Activated B cell treated with CpG ODN at 0.5 μM for 24 hours (primary cell): ENCODE measurements at regions not wholly inside any gene's neighbourhood (a gene's known extent, or its start where the extent isn't known, plus 50 kb on each side); places are given as distances from the start of the nearest gene placed in this dataset.

Source experiments
- ATAC-seq: fragments of 200-7000 bp; cut with Tn5 transposase; one replicate; pipeline ENCODE4 v1.10.0; 2021; ENCODE audit warnings: low read depth, mild to moderate bottlenecking, moderate library complexity
- CTCF ChIA-PET: fragments of 350-600 bp; sonication (Branson Sonifier 250); formaldehyde crosslinking; loops from one replicate; lab custom pipeline; 2021; ENCODE audit warnings: antibody characterized with exemption; lab: Charles Lee
- POLR2A ChIA-PET: fragments of 350-600 bp; sonication (Branson Sonifier 250); formaldehyde crosslinking; loops from one replicate; lab custom pipeline; 2021; ENCODE audit warnings: antibody characterized with exemption; lab: Charles Lee
- DNase-seq: peaks from one replicate; pipeline ENCODE4 v3.0.0; 2022
- H3K27ac Mint-ChIP-seq: one replicate; pipeline ENCODE4 v1.8.0; 2020; ENCODE audit warnings: mixed read lengths
- H3K27me3 Mint-ChIP-seq: one replicate; pipeline ENCODE4 v1.8.0; 2021; ENCODE audit warnings: mixed read lengths
- H3K36me3 Mint-ChIP-seq: one replicate; pipeline ENCODE4 v1.8.0; 2021; ENCODE audit warnings: low read depth, mixed read lengths
- H3K4me1 Mint-ChIP-seq: one replicate; pipeline ENCODE4 v1.8.0; 2021; ENCODE audit warnings: mixed read lengths
- H3K4me3 Mint-ChIP-seq: one replicate; pipeline ENCODE4 v1.8.0; 2020; ENCODE audit warnings: mild to moderate bottlenecking, mixed read lengths
- H3K9me3 Mint-ChIP-seq: one replicate; pipeline ENCODE4 v1.8.0; 2020; ENCODE audit warnings: mixed read lengths
- CTCF ChIP-seq: fragments of 200-600 bp; IDR thresholded peaks from one replicate; pipeline ENCODE4 v1.8.0; 2022; ENCODE audit warnings: antibody characterized with exemption, mild to moderate bottlenecking
- intact Hi-C: fragments of 100-400 bp; cut with micrococcal nuclease; formaldehyde crosslinking; loops from one replicate; pipeline ENCODE4 v1.15.1; 2024

DNA sequence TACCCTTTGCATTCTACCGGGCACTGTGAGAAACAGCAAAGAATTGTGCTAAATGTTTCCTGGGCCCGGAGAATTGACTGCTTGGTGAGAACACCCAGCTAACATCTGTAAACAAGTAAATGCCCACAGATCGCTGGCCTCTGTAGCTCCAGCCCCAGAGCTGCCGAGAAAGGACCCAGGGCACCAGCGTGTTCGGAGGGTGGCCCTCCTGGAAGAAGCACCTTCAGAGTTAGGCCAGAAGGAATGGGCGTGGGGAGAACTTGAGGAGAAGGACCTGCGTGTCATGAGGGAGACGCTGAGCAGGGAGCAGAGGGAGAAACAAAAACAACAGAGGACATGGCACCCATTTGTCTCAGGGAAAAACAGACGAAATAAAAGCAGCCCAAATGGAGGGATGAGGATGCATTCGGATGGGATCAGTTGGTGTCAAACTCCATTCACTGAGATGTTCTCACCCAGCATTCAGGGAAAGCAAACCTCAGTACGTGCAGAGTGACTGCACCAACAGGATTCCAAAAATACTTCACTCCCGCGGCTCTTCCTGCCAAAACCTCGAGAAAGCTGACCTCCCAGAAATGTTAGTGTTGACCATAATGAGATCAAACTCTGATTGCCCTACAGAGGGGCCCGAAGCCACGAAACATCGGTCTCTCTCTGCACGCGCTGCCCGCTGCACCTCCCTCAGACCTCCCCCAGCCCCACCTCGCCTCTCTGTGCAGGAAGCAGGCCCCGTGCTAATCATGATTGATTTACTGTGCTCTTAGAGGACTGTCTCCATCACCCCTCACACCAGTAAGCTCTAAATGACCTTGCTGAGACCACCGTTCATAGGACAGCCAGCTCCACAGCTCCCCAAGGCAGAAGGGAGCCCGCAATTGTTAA is 376.3 kb upstream of the SALL3 start:
- ATAC-seq (no peak), DNase-seq (no peak)
- ChIA-PET CTCF (no interaction called here), POLR2A (no interaction called here)
- Mint-ChIP-seq H3K27me3 (no peaks in the 10 kb centered on the region), H3K4me3 (no peak overlapping the region), H3K9me3 (no peaks in the 10 kb centered on the region), H3K36me3 (no peaks in the 10 kb centered on the region), H3K27ac (no peak overlapping the region), H3K4me1 (no peaks in the 10 kb centered on the region)
- intact Hi-C loops: no loop called here
- no peak for TF ChIP-seq CTCF

DNA sequence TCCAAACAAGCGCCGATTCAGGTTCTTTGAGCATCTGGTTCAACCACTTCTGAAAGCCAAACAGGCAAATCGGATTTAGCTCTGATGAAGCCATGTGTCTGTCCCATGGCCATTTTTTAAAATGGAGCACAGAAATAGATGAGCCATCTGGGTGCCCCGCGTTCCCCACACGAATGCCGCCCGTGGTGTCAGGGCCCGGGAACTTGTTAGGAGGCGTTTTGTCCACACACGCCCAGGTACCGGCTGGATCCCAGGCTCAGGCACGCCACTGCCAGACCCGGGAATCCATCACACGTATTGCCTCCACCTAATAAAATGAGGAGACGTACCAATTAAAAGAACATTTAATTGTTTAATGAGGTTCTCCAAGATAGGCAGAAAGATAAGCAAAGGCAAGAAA is 374.4 kb upstream of the SALL3 start:
- H3K9me3 Mint-ChIP-seq: no peaks in the 10 kb centered on the region
- no peaks in the 10 kb centered on the region for H3K36me3 Mint-ChIP-seq
- no peaks in the 10 kb centered on the region for H3K27me3 Mint-ChIP-seq
- no peak overlapping the region for H3K4me3 Mint-ChIP-seq
- ChIA-PET CTCF (no interaction called here), POLR2A (no interaction called here)
- H3K4me1 Mint-ChIP-seq: no peaks in the 10 kb centered on the region
- no peak for TF ChIP-seq CTCF
- H3K27ac Mint-ChIP-seq: no peak overlapping the region
- ATAC-seq: no peak
- no peak for DNase-seq
- intact Hi-C loops: no loop called here

DNA sequence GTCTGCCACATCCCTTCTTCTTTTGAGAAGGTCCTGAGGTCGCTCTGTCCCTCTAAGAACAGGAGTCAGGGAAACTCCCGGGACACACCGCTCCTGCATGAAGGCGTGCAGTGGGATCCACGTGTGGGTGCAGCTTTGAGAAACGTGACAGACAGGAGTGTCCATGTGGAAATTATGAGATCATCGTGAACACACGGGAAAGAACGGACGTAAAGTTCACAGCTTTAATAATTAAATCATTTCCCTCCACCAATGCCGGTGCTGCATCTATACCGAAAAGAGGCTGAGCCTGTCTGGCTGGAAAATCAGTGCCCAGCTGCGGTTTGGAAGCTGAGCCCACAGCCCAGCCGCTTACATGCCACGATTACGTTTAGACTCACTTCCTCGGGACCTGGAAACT is 372.4 kb upstream of the SALL3 start:
- intact Hi-C loops: no loop called here
- POLR2A ChIA-PET: no interaction called here
- ATAC-seq: no peak

DNA sequence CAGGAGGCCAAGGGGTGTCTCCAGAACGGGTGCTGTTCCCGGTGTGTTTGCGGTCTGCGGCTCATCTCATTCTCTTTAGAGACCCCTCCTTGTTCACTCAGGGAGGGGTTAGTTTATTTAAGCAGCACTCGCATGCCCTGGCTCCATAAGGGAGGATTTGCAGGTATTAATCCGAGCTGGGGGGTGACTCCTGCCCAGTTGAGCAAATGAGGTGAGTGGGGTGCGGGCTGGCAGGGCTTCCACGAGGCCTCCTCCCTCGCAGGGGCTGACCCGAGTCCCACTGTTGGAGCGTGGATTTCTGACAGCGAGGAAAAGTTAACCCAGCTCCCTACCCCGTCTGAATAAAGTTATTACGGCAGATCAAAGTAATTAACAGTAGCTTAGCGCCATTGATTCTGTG is 371.8 kb upstream of the SALL3 start:
- ChIA-PET CTCF (no interaction called here), POLR2A (no interaction called here)
- no peaks in the 10 kb centered on the region for H3K4me1 Mint-ChIP-seq
- no peak for ATAC-seq
- H3K36me3 Mint-ChIP-seq: no peaks in the 10 kb centered on the region
- TF ChIP-seq CTCF: no peak
- intact Hi-C loops: no loop called here
- H3K27me3 Mint-ChIP-seq: no peaks in the 10 kb centered on the region
- no peak for DNase-seq
- H3K4me3 Mint-ChIP-seq: no peak overlapping the region
- no peak overlapping the region for H3K27ac Mint-ChIP-seq
- H3K9me3 Mint-ChIP-seq: no peaks in the 10 kb centered on the region

More for the DNA sequence above, 372.4 kb upstream of the SALL3 start:
- Mint-ChIP-seq H3K36me3 (no peaks in the 10 kb centered on the region), H3K4me1 (no peaks in the 10 kb centered on the region), H3K9me3 (no peaks in the 10 kb centered on the region), H3K4me3 (no peak overlapping the region), H3K27ac (no peak overlapping the region), H3K27me3 (no peaks in the 10 kb centered on the region)
- DNase-seq: no peak
- CTCF ChIA-PET: no interaction called here
- TF ChIP-seq CTCF: no peak

DNA sequence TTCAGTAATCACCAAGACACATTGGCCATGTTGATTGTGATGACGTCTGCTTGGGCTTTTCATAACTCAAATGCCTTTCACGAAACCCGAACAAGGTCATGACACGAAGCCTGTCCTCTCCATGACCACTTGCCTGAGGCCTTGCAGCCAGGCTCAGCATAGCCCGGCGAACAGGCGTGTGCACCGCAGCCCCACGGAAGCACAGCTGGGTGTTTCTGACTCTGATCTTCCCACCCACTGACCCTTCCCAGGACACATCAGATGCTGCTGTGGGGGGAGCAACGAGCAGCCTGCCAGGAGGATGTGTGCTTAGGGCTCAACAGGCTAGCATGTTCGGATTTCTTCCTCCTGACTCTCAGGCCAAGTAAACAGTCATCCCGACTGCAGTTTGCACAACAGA is 369.4 kb upstream of the SALL3 start:
- no peak for TF ChIP-seq CTCF
- intact Hi-C loops: no loop called here

More for the DNA sequence above, 369.4 kb upstream of the SALL3 start:
- POLR2A ChIA-PET: no interaction called here
- H3K36me3 Mint-ChIP-seq: no peaks in the 10 kb centered on the region
- ATAC-seq: no peak
- no peaks in the 10 kb centered on the region for H3K4me1 Mint-ChIP-seq
- no peak overlapping the region for H3K27ac Mint-ChIP-seq
- no peak for DNase-seq
- no peaks in the 10 kb centered on the region for H3K27me3 Mint-ChIP-seq
- H3K4me3 Mint-ChIP-seq: no peak overlapping the region
- H3K9me3 Mint-ChIP-seq: peaks cover 2% of the 10 kb centered on the region
- CTCF ChIA-PET: no interaction called here
